Head of caudate nucleus (tissue), 42 donors: ENCODE measurements at regions not wholly inside any gene's neighbourhood (a gene's known extent, or its start where the extent isn't known, plus 50 kb on each side); places are given as distances from the start of the nearest gene placed in this dataset.
A peak's percentile ranks its signal among the peaks of the same experiment; 100 is the strongest.

Experiments used
- DNase-seq, 42 donors: peaks; one replicate each; pipeline versions ENCODE4 v3.0.0 to v3.0.0-alpha.2; 2020 to 2021; ENCODE audit warnings: mixed read lengths in 7 of 42
- intact Hi-C: fragments of 100-400 bp; cut with DNase I; formaldehyde crosslinking; loops from one replicate; pipeline ENCODE4 v1.15.0; 2022

DNA sequence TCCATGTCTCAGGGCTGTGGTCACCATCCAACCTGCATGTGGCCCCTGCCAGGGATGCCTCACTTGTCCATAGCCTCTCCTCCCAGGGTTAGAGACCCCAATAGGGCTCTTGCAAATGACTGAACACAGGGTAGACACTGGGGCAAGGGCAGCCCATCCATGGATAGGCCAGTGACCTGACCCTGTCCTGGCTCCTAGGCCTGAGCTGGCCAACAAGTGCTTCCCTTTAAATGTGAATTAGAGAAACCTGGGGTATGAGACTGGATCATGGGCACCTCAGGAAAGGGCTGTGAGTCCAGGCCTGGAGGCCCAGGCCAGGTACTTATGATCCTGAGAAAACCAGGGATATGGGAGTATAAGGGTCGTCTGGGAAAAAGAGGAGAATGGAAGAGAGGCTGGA is 64.5 kb downstream of the COPS8 start:
- intact Hi-C loops: no loop called here
- DNase-seq: no peak

- no peak for DNase-seq
- intact Hi-C loops: no loop called here
These were observed 65.2 kb downstream of the COPS8 start for GRCh38 chr2:237150831-237151375.

DNA sequence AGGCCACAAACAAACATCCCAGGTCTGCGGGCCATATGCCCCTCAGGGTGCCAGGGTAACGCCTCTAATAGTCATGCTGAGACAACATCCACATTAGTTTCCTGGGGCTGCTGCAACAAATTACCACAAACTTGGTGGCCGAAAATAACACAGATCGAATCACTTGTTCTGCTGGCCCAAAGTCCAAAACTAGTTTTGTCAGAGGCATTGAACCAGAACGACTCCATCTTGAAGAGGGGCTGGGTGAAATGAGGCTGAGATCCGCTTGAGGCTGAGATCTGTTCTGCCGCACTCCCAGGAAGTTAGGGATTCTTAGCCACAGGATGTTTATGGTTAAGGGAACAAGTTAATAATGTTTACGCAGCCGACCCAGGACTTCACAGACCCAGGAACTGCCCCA is 66.7 kb downstream of the COPS8 start:
- intact Hi-C loops: no loop called here
- no peak for DNase-seq

DNA sequence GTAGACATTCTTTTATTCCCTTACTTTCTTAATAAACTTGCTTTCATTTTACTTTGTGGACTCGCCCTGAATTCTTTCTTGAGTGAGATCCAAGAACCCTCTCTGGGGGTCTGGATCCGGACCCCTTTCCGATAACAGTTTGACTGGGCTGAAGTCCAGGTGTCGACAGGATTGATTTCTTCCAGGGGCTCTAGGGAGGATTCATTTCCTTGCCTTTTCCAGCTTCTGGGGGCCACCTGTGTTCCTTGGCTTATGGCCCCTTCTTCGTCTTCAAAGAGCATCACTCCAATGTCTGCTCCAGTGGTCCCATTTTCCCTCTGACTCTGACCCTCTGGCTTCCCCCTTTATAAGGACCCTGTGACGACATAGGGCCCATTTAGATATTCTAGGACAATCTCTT is 67.5 kb downstream of the COPS8 start:
- no peak for DNase-seq
- intact Hi-C loops: no loop called here

- intact Hi-C loops: no loop called here
These were observed 68.5 kb downstream of the COPS8 start for GRCh38 chr2:237154082-237154638.

GRCh38 chr2:237154884-237155851 is 69.5 kb downstream of the COPS8 start:
- no peak for DNase-seq
- intact Hi-C loops: no loop called here

More at GRCh38 chr2:237154082-237154638, 68.5 kb downstream of the COPS8 start:
- peak in 1 of 42 donors; percentile 16 for DNase-seq

DNA sequence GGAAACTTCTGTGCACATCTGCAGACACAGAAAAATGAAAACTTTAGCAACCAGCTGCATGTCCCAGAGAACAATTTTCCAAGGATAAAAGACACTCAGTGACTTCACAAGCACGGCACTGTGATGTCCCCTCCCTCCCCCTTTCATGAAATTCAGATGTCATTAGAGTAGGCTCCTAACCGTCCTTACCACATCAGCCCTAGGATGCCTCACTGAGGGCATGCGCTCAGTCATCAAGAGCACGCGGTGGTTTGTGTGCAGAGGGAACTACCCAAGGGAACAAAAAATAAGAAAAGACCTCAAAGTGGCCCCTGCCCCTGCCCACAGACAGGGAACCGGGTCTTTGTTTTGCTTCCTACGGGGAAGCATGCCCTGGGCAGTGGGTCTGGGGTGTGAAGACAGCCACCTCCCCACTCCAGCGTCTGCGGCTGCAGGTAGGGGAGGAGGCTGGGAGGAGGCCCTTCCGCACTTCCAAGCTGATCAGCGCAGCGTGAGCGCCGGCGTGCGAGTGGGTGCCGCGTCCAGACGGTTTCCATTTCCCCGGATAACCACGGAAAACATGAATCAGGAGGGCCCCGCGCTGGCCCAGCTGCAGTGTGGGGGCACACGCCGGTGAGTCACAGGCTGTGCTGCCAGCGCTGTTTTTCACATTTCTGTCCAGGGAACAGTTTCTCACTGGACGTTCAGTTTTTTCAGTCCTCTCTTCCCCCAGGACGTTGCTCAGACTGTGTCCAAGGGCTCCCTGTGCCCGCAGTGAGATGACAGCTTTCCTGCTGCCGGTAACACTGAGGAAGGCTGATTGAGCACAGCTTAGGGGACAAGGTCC is 70.6 kb downstream of the COPS8 start:
- intact Hi-C loops: no loop called here
- DNase-seq: no peak

DNA sequence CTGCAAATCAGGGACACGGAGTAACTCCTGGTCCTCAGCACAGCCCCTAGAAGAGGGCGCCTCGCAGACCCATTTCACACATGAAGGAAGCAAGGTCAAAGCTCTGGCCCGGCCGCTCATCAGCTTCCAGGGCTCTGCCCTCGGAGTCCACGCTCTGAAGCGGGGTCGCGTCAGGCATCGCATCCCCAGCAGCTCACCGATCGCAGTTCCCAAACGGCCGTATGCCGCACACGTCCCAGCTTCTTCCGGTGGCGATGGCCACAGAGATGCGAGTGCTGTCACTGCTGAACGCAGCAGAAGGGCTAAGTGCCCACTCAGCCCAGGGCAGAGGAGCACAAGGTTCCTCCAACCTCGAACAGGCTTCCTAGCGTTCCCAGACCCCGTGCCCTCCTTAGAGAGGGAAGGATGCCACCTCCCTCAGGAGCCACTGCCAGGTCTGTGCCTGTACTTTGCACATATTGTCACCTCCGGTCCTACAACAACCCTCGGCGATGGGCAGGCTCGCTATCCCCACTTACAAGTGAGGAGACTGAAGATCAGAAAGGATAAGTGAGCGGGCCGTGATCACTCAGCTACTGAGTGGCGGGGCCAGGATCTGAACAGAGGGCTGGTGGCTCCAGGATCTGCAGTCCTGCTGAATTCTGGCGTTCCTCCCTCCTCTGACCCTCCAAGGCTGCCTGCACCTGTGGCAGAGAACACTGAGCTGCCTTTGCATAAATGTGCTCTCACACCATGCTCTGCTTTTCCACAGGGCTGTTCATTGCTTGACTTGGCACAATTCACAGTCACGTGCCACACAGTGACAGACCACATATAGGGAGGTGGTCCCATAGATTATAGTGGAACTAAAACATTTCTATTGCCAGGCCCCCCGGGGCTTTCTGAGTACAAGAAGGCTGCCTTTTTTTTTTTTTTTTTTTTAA is 71.4 kb downstream of the COPS8 start:
- DNase-seq: no peak
- intact Hi-C loops: no loop called here

- intact Hi-C loops: no loop called here
- DNase-seq: no peak
These were observed 72.1 kb downstream of the COPS8 start for GRCh38 chr2:237157780-237158102.

GRCh38 chr2:237158194-237158593 is 72.5 kb downstream of the COPS8 start:
- intact Hi-C loops: no loop called here
- no peak for DNase-seq

DNA sequence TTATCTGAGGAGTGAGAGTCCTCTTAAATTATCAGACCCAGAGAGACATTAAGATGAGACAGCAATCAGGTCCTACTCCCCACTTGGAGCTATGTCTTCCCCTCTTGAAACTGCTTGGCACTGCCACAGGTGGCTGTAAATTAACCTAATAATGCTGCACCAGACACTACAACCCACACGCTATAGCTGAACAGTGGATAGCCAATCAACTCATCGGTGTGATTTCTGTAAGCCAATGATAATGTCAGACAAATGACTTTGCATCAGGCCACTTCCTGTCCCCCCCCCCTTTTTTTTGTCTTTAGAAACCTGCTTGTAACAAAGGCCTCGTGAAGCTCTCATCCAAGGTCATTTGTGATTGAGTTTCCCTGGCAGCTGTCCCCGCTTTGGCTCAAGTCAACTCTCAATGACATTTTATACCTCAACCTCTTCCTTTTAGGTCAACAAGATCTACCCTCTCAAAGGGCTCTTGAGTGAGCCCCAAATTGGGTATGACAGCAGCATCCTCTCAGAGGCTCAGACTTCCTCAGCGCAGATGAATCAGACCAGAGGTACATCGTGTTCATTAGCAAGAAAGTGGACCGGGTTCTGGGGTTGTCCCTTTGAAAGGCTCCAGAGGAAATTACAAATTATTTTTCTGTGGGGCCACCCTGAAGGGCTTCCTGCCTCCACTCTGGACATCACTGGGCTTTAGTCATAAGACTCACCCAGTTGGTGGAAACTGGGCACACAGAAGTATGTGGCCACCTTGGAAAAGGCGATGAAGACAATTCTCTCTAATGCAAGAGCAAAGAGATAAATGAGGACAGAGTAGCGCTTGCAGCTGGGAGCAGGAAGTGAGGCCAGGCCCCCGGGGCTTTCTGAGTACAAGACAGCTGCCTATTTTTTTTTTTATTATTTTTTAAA is 73.6 kb downstream of the COPS8 start:
- intact Hi-C loops: no loop called here
- DNase-seq: no peak

GRCh38 chr2:237160271-237160919 is 74.7 kb downstream of the COPS8 start:
- no peak for DNase-seq
- intact Hi-C loops: no loop called here

DNA sequence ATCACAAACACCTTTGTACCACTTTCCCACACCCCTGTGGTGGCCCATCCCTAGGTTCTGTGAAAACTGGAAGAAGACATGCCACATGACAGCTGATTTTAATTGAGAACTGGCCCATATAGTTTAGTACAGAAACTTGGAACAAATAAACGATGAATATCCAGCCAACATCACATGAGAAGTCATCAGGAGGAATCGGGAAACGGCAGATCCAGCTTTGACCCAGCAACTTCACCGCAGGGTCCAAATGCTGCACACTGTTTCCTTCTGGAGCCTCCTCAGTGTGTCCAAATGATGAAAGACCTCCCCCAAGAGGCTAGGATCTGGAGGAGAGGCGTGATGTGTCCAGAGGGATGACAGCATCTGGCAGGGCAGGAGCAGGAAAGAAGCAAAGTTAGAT is 75.5 kb downstream of the COPS8 start:
- DNase-seq: no peak
- intact Hi-C loops: no loop called here

DNA sequence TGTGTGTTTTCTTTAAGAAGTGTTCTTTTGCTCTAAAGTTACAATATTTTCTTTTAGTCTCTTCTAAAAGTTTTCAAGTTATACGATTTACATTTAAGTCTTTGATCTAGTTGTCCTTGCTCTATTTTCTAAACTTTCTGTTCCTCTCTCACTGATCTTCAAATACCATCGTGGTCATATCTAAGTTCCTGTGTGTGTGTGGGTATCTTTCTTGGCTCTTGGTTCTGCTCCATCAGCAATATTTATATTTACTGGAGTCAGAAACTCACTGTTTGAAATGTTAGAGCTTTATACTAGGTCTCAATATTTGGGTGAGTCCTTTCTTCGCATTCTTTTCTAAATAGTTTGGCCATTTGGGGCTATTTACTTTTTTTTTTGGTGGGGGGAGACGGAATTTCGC is 77.3 kb downstream of the COPS8 start:
- DNase-seq: no peak
- intact Hi-C loops: no loop called here

DNA sequence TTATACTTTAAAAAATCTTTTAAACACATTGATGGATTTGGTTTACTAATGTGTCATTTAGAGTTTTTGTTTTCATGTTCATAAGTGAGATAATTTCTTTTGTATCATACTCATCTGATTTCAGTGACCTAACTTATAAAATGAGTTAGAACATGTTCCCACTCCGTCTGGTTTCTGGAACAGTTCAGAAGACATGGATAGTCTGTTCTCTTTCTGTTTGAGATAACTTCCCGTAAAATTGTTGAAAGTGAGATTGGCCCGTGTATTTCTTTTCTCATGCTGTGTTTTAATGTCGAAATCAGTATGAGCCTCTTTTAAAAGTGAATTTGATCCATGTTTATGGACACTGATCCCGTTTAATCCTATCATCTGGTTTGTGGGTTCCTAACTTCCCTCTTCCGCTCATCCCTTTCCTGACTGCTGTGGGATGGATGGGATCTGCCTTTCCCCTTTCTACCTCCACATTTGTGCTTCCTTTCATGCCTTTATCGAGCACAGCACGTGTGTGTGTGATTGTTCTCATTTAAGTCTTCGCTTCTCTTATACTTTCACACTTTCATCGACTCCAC is 78.9 kb downstream of the COPS8 start:
- DNase-seq: no peak
- intact Hi-C loops: no loop called here

DNA sequence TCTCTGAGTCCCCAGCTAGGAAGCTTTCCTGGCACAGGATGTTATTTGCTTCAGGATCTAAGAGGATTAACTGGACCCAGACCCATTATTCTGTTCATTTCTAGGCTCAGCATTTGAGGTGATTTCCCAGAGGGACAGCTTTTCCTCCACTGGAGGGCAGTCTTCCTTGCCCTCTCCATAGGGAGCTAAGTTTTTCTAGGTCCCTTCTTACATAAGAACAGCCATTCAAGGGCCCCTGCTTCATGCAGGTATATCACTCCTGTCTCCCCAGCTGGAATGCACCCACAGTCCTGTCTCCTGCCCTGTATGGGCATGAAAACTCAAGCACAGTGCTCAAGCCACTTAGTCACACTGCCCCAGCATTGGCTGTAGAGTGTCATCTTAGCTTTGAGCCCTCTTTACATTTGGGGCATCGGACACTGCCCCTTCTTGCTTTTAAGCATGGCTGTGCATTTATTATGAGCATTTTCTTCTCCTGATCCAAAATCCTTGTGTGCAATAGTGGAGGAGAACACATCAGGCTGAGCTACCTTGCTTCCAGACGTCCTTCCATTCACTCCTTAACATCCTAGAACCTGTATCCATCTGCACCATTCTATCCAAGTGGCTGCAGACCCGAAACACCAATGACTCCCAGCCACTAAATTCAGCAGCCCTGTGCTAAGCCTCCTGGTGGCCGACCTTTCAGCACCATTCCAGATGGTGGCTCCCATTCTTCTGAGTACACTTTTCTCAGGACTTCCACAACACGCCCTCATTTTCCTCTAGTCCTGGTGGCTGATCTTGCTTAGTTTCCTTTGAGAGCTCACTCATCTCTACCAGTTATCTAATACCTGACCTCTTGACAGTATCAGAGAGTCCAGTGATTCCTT is 80.0 kb downstream of the COPS8 start:
- no peak for DNase-seq
- intact Hi-C loops: no loop called here
